H9 (cell line): ENCODE measurements at regions not wholly inside any gene's neighbourhood (a gene's known extent, or its start where the extent isn't known, plus 50 kb on each side); places are given as distances from the start of the nearest gene placed in this dataset.

Experiments used
- DNase-seq: peaks from one replicate; pipeline ENCODE4 v3.0.0-alpha.2; 2017
- H2AFZ ChIP-seq: one replicate; pipeline ENCODE4 v1.6.1; 2013; ENCODE audit warnings: mild to moderate bottlenecking, low read length, control low read depth, moderate library complexity
- H2AK5ac ChIP-seq: 2 replicates; pipeline ENCODE4 v1.6.1; 2013; ENCODE audit warnings: low read length, control low read depth, mixed read lengths; ENCODE audit not compliant: insufficient read length
- H2BK120ac ChIP-seq: one replicate; pipeline ENCODE4 v1.6.1; 2013; ENCODE audit warnings: low read depth, mild to moderate bottlenecking, low read length, control low read depth, inconsistent platforms; ENCODE audit not compliant: poor library complexity, severe bottlenecking
- H2BK12ac ChIP-seq: 2 replicates; pipeline ENCODE4 v1.6.1; 2013; ENCODE audit warnings: low read length, control low read depth, mixed read lengths, low read depth; ENCODE audit not compliant: insufficient read length
- H2BK15ac ChIP-seq: 2 replicates; pipeline ENCODE4 v1.6.1; 2013; ENCODE audit warnings: low read depth, low read length, control low read depth
- H2BK20ac ChIP-seq: one replicate; pipeline ENCODE4 v1.6.1; 2013; ENCODE audit warnings: low read depth, mild to moderate bottlenecking, low read length, control low read depth, inconsistent platforms; ENCODE audit not compliant: poor library complexity, severe bottlenecking
- H2BK5ac ChIP-seq: 2 replicates; pipeline ENCODE4 v1.6.1; 2013; ENCODE audit warnings: low read length, control low read depth, mixed read lengths; ENCODE audit not compliant: insufficient read length
- H3K14ac ChIP-seq: 2 replicates; pipeline ENCODE4 v1.6.1; 2013; ENCODE audit warnings: low read length, control low read depth; ENCODE audit not compliant: insufficient read depth
- H3K18ac ChIP-seq: 2 replicates; pipeline ENCODE4 v1.6.1; 2013; ENCODE audit warnings: low read depth, mild to moderate bottlenecking, mixed read lengths, low read length, control low read depth; ENCODE audit not compliant: insufficient read length
- H3K23ac ChIP-seq: 2 replicates; pipeline ENCODE4 v1.6.1; 2013; ENCODE audit warnings: low read length, control low read depth, mixed read lengths, low read depth; ENCODE audit not compliant: insufficient read length
- H3K23me2 ChIP-seq: 2 replicates; pipeline ENCODE4 v1.6.1; 2013; ENCODE audit warnings: low read depth, mild to moderate bottlenecking, mixed read lengths, low read length, control low read depth; ENCODE audit not compliant: insufficient read length, poor library complexity, severe bottlenecking
- H3K27ac ChIP-seq: 2 replicates; pipeline ENCODE4 v1.5.1; 2013; ENCODE audit warnings: low read length, control low read depth, mixed read lengths, low read depth; ENCODE audit not compliant: insufficient read length
- H3K27me3 ChIP-seq: 2 replicates; pipeline ENCODE4 v1.6.1; 2013; ENCODE audit warnings: low read length, control low read depth, inconsistent platforms; ENCODE audit not compliant: insufficient read depth
- H3K4ac ChIP-seq: 2 replicates; pipeline ENCODE4 v1.6.1; 2013; ENCODE audit warnings: low read depth, mild to moderate bottlenecking, control low read depth, inconsistent platforms, low read length, moderate library complexity
- H3K4me1 ChIP-seq: 2 replicates; pipeline ENCODE4 v1.6.1; 2013; ENCODE audit warnings: low read length, control low read depth, inconsistent platforms; ENCODE audit not compliant: insufficient read depth
- H3K4me2 ChIP-seq: 2 replicates; pipeline ENCODE4 v1.6.1; 2013; ENCODE audit warnings: low read length, control low read depth, mixed read lengths; ENCODE audit not compliant: insufficient read length, insufficient read depth
- H3K56ac ChIP-seq: 2 replicates; pipeline ENCODE4 v1.6.1; 2013; ENCODE audit warnings: low read depth, mild to moderate bottlenecking, mixed read lengths, low read length, control low read depth; ENCODE audit not compliant: insufficient read length
- H3K79me1 ChIP-seq: 2 replicates; pipeline ENCODE4 v1.6.1; 2013; ENCODE audit warnings: low read depth, mild to moderate bottlenecking, moderate library complexity, low read length, control low read depth, inconsistent platforms; ENCODE audit not compliant: insufficient read depth, poor library complexity, severe bottlenecking
- H3K79me2 ChIP-seq: 2 replicates; pipeline ENCODE4 v1.6.1; 2013; ENCODE audit warnings: low read length, control low read depth, inconsistent platforms; ENCODE audit not compliant: insufficient read depth
- H3K9ac ChIP-seq: 2 replicates; pipeline ENCODE4 v1.6.1; 2013; ENCODE audit warnings: low read length, control low read depth, mixed read lengths; ENCODE audit not compliant: insufficient read length; ENCODE audit errors: extremely low read depth
- H3K9me3 ChIP-seq: one replicate; pipeline ENCODE4 v1.6.1; 2013; ENCODE audit warnings: low read depth, low read length, inconsistent platforms; ENCODE audit not compliant: control insufficient read depth
- H3T11ph ChIP-seq: one replicate; pipeline ENCODE4 v1.6.1; 2013; ENCODE audit warnings: mild to moderate bottlenecking, low read length, control low read depth, inconsistent platforms
- H4K20me1 ChIP-seq: one replicate; pipeline ENCODE4 v1.6.1; 2013; ENCODE audit not compliant: control insufficient read depth, insufficient read length, insufficient read depth
- H4K5ac ChIP-seq: 2 replicates; pipeline ENCODE4 v1.6.1; 2013; ENCODE audit warnings: low read depth, mild to moderate bottlenecking, mixed read lengths, low read length, control low read depth; ENCODE audit not compliant: insufficient read length
- H4K8ac ChIP-seq: replicated peaks from 2 replicates; pipeline ENCODE4 v1.6.1; 2013; ENCODE audit warnings: low read length, control low read depth, mixed read lengths, low read depth; ENCODE audit not compliant: insufficient read length
- H4K91ac ChIP-seq: 2 replicates; pipeline ENCODE4 v1.6.1; 2013; ENCODE audit warnings: low read depth, mild to moderate bottlenecking, moderate library complexity, mixed read lengths, low read length, control low read depth; ENCODE audit not compliant: insufficient read length
- H3K27ac Mint-ChIP-seq, 3 experiments: 2 replicates in 2 of 3; 3 replicates in 1 of 3; pipeline ENCODE4 v1.8.0; 2020 to 2021; ENCODE audit warnings: mixed read lengths in 3 of 3, mild to moderate bottlenecking in 1 of 3, moderate library complexity in 1 of 3
- H3K27me3 Mint-ChIP-seq: 2 replicates; pipeline ENCODE4 v1.8.0; 2021; ENCODE audit warnings: low read depth, mild to moderate bottlenecking, moderate library complexity, mixed read lengths
- H3K36me3 Mint-ChIP-seq, 3 experiments: 2 replicates in 2 of 3; 3 replicates in 1 of 3; pipeline ENCODE4 v1.8.0; 2020 to 2021; ENCODE audit warnings: low read depth in 3 of 3, mixed read lengths in 3 of 3; ENCODE audit not compliant: insufficient read depth in 1 of 3
- H3K4me1 Mint-ChIP-seq, 2 experiments: 2 replicates each; pipeline ENCODE4 v1.8.0; 2020; ENCODE audit warnings: mixed read lengths in 2 of 2
- H3K4me3 Mint-ChIP-seq, 2 experiments: 2 replicates in 1 of 2; 3 replicates in 1 of 2; pipeline ENCODE4 v1.8.0; 2020 to 2021; ENCODE audit warnings: mild to moderate bottlenecking in 2 of 2, mixed read lengths in 2 of 2, moderate library complexity in 1 of 2
- H3K9me3 Mint-ChIP-seq, 2 experiments: 2 replicates in 1 of 2; 3 replicates in 1 of 2; pipeline ENCODE4 v1.8.0; 2020; ENCODE audit warnings: mild to moderate bottlenecking in 2 of 2, mixed read lengths in 2 of 2, moderate library complexity in 1 of 2
- whole genome bisulfite sequencing: extraction: QIAGEN DNeasy Blood & Tissue Kit; methylation state at CpG from one replicate; pipeline ENCODE4 v1.1.7; 2013; ENCODE audit warnings: missing lambda C conversion rate, low lambda C conversion rate, mixed read lengths; ENCODE audit not compliant: insufficient read length; ENCODE audit errors: extremely low coverage; 5-methylcytosine and 5-hydroxymethylcytosine counted together
- TF ChIP-seq, protein P1 (sequence below): fragments of 200-600 bp; sonication (generic); conservative IDR thresholded peaks from 3 replicates; pipeline ENCODE4 v1.8.0; 2021; ENCODE audit warnings: antibody characterized with exemption, mild to moderate bottlenecking

DNA sequence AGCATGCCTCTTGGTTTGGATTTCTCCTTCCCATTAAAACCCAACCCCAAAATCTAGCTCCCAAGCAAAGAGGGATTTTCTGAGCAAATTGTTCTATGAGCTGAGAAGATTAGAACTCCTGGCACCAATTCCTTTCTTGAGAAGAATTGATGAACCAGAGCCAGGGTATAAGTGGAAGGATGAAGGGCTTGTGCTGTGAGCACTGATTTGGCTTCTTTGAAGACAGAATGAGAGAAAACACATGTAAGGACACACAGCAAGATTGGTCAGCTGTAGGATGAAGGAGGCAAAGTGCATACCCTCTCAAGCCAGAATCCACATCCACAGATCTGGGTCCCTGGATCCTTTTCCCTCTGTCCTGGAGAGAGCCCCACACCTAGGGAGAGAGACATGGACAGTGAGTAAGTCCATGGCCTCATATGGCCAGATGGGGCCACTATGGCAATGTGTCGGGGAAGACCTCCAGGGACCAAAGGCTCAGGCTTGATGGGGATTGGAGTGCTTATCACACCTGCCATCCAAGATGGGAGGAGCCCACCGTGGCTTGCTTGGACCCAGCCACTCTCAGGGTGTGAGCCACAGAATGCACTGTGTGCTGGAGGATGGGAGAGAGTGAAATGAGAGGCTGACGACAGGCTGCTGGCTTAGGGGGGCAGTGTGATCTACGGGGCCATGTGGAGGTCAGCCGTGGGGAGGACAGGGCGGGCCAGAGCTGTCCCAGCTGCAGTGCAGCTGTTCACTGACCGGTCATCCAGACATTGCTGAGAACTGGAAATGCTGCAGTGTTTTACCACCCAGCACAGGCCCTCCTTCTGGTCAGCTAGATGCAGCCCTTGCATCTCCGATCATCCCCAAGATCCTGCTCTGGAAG is 339.8 kb downstream of the CYP26B1 start:
- TF ChIP-seq, protein P1, sequence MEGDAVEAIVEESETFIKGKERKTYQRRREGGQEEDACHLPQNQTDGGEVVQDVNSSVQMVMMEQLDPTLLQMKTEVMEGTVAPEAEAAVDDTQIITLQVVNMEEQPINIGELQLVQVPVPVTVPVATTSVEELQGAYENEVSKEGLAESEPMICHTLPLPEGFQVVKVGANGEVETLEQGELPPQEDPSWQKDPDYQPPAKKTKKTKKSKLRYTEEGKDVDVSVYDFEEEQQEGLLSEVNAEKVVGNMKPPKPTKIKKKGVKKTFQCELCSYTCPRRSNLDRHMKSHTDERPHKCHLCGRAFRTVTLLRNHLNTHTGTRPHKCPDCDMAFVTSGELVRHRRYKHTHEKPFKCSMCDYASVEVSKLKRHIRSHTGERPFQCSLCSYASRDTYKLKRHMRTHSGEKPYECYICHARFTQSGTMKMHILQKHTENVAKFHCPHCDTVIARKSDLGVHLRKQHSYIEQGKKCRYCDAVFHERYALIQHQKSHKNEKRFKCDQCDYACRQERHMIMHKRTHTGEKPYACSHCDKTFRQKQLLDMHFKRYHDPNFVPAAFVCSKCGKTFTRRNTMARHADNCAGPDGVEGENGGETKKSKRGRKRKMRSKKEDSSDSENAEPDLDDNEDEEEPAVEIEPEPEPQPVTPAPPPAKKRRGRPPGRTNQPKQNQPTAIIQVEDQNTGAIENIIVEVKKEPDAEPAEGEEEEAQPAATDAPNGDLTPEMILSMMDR: no peak
- no peaks in the 10 kb centered on the region for H3K4me1 Mint-ChIP-seq
- Histone ChIP-seq H3T11ph (no peak overlapping the region), H3K27me3 (no peaks in the 10 kb centered on the region), H2AFZ (no peak overlapping the region), H3K14ac (no peak overlapping the region), H3K18ac (no peak overlapping the region), H3K79me1 (no peaks in the 10 kb centered on the region), H3K23ac (no peak overlapping the region), H3K9me3 (no peaks in the 10 kb centered on the region), H3K4me1 (no peaks in the 10 kb centered on the region), H3K23me2 (no peaks in the 10 kb centered on the region), H4K91ac (no peak overlapping the region), H4K8ac (no peak overlapping the region), H4K5ac (no peak overlapping the region), H4K20me1 (no peaks in the 10 kb centered on the region), H2AK5ac (no peak overlapping the region), H3K79me2 (no peaks in the 10 kb centered on the region), H2BK20ac (no peak overlapping the region), H3K4me2 (no peak overlapping the region), H3K56ac (no peak overlapping the region), H3K4ac (no peak overlapping the region), H2BK12ac (no peak overlapping the region), H3K9ac (no peak overlapping the region), H2BK5ac (no peak overlapping the region), H2BK15ac (no peak overlapping the region), H2BK120ac (no peak overlapping the region), H3K27ac (no peak overlapping the region)
- DNase-seq: peak; percentile 10
- H3K9me3 Mint-ChIP-seq: no peaks in the 10 kb centered on the region; a peak in 2 of 5 replicates
- WGBS: no CpG with 5 or more reads among the region's 8 CpGs
- H3K27me3 Mint-ChIP-seq: peaks cover 7% of the 10 kb centered on the region
- no peak overlapping the region for H3K4me3 Mint-ChIP-seq
- no peak overlapping the region for H3K27ac Mint-ChIP-seq
- no peaks in the 10 kb centered on the region for H3K36me3 Mint-ChIP-seq
